Ovary (tissue), 3 donors: ENCODE measurements at regions not wholly inside any gene's neighbourhood (a gene's known extent, or its start where the extent isn't known, plus 50 kb on each side); places are given as distances from the start of the nearest gene placed in this dataset.

Experiments used
- CTCF ChIP-seq, 3 donors: fragments of 450-650 bp in 2 of 3; fragments of 200-600 bp in 1 of 3; IDR thresholded peaks; one replicate each; pipeline versions ENCODE4 v1.5.1 to v1.8.0; 2016 to 2022; ENCODE audit warnings: antibody characterized with exemption in 3 of 3, mild to moderate bottlenecking in 1 of 3
- EP300 ChIP-seq: sonication (generic); formaldehyde crosslinking; IDR thresholded peaks from one replicate; pipeline ENCODE4 v1.6.1; 2017; ENCODE audit warnings: antibody characterized with exemption
- POLR2A ChIP-seq: fragments of 450-650 bp; IDR thresholded peaks from one replicate; pipeline ENCODE4 v1.6.1; 2017; ENCODE audit warnings: antibody characterized with exemption, mild to moderate bottlenecking, moderate library complexity
- donor health status: DM: no; HTN: no; CAD: no.

DNA sequence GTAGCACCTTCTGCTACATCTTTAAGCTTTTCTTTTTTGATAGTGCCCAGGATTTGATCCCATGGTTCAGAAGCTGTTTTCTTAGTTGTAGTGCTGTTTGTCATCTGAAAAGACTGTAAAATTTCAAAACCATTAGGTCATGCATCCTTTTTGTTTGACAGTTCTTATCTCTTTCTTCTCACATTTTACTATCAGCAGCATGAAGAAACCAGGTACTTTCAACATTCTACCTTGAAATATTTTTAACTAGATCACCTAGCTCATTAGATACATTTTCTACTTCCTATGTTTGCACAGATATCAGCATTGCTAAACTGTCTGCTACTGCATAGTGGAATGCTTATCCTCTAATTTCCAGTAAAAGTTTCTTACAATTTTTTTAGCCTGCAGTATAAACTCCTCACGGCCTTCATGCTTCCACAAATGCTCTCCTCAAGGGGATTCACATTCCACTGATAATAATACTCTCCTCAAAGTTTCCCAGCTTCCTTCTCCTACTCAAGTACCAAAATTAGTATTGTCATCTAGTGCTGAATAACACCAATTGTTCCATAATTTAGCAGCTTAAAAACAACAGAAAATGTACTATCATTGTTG, 243.9 kb upstream of the ZRANB2 start:
- TF ChIP-seq POLR2A (no peak), CTCF (IDR thresholded peaks at IDR 0.05) (no peak), EP300 (no peak)
